GM19438 (cell line): ENCODE measurements at regions not wholly inside any gene's neighbourhood (a gene's known extent, or its start where the extent isn't known, plus 50 kb on each side); places are given as distances from the start of the nearest gene placed in this dataset.
"Not testable (repeated sequence)": the region's sequence is repeated elsewhere in the genome, so short reads cannot be mapped to it uniquely, and the experiment has no call there.

Experiments
- ATAC-seq: cut with Tn5 transposase; IDR thresholded peaks from one replicate; pipeline ENCODE4 v1.9.1; 2021; ENCODE audit warnings: low read depth; ENCODE audit not compliant: unreplicated experiment

- no peak for ATAC-seq
Observed at GRCh38 chr5:1638658-1639400, 115.1 kb upstream of the LPCAT1 start.

- no peak for ATAC-seq
Observed at GRCh38 chr5:1637639-1638481, 114.1 kb upstream of the LPCAT1 start.

- no peak for ATAC-seq
Observed at GRCh38 chr5:1636981-1637638, 113.3 kb upstream of the LPCAT1 start.

GRCh38 chr5:1636208-1636770, 112.5 kb upstream of the LPCAT1 start:
- ATAC-seq = not testable (repeated sequence)

GRCh38 chr5:1635477-1635876, 111.7 kb upstream of the LPCAT1 start:
- ATAC-seq = not testable (repeated sequence)

- ATAC-seq = no peak
Observed at GRCh38 chr5:1634337-1634661, 110.5 kb upstream of the LPCAT1 start.

GRCh38 chr5:1633605-1634336, 110.0 kb upstream of the LPCAT1 start:
- peak; percentile 94 for ATAC-seq

GRCh38 chr5:1631004-1631403, 107.2 kb upstream of the LPCAT1 start:
- not testable (repeated sequence) for ATAC-seq

- not testable (repeated sequence) for ATAC-seq
Observed at GRCh38 chr5:1626397-1626796, 102.6 kb upstream of the LPCAT1 start.

- not testable (repeated sequence) for ATAC-seq
Observed at GRCh38 chr5:1619531-1619930, 95.8 kb upstream of the LPCAT1 start.

- ATAC-seq = not testable (repeated sequence)
Observed at GRCh38 chr5:1618296-1618865, 94.6 kb upstream of the LPCAT1 start.

- ATAC-seq = not testable (repeated sequence)
Observed at GRCh38 chr5:1617236-1617755, 93.5 kb upstream of the LPCAT1 start.

GRCh38 chr5:1613515-1613914, 89.8 kb upstream of the LPCAT1 start:
- not testable (repeated sequence) for ATAC-seq

- ATAC-seq = not testable (repeated sequence)
Observed at GRCh38 chr5:1610526-1610925, 86.8 kb upstream of the LPCAT1 start.

GRCh38 chr5:1609111-1609510, 85.4 kb upstream of the LPCAT1 start:
- ATAC-seq = not testable (repeated sequence)

GRCh38 chr5:1608336-1608735, 84.6 kb upstream of the LPCAT1 start:
- not testable (repeated sequence) for ATAC-seq

GRCh38 chr5:1606951-1607350, 83.2 kb upstream of the LPCAT1 start:
- ATAC-seq = not testable (repeated sequence)

- ATAC-seq = not testable (repeated sequence)
Observed at GRCh38 chr5:1603916-1604315, 80.2 kb upstream of the LPCAT1 start.

GRCh38 chr5:1601565-1601964, 77.8 kb upstream of the LPCAT1 start:
- not testable (repeated sequence) for ATAC-seq
